Brain microvascular endothelial cell (primary cell): ENCODE measurements at regions not wholly inside any gene's neighbourhood (a gene's known extent, or its start where the extent isn't known, plus 50 kb on each side); places are given as distances from the start of the nearest gene placed in this dataset.
"Not testable (repeated sequence)": the region's sequence is repeated elsewhere in the genome, so short reads cannot be mapped to it uniquely, and the experiment has no call there.

Experiments
- DNase-seq: peaks from one replicate; pipeline ENCODE4 v3.0.0-alpha.2; 2020
- H3K27ac ChIP-seq: fragments of 250-450 bp; sonication (Bioruptor Pico); 2 replicates; pipeline ENCODE4 v1.5.1; 2020; ENCODE audit warnings: mild to moderate bottlenecking, moderate library complexity
- H3K27me3 ChIP-seq: fragments of 250-450 bp; sonication (Bioruptor Pico); replicated peaks from 2 replicates; pipeline ENCODE4 v1.5.1; 2020; ENCODE audit warnings: mild to moderate bottlenecking
- H3K36me3 ChIP-seq: fragments of 250-450 bp; sonication (Bioruptor Pico); replicated peaks from 2 replicates; pipeline ENCODE4 v1.5.1; 2020; ENCODE audit warnings: mild to moderate bottlenecking
- H3K4me3 ChIP-seq: 2 replicates; pipeline ENCODE4 v1.5.1; 2011; ENCODE audit warnings: low read depth, mild to moderate bottlenecking, control low read depth, low read length, moderate library complexity
- CTCF ChIP-seq: IDR thresholded peaks from 2 replicates; pipeline ENCODE4 v1.5.1; 2011; ENCODE audit warnings: low read depth, mild to moderate bottlenecking, moderate library complexity, low read length, control low read depth, inconsistent platforms; ENCODE audit errors: missing control alignments
- in situ Hi-C: cut with HindIII; loops from 2 replicates; pipeline ENCODE4 v1.10.0; 2017; ENCODE audit warnings: low sequenced_read_pairs, low pct_ligation_motif_present

- no peak for TF ChIP-seq CTCF
These were observed 705.1 kb upstream of the FRG1 start for GRCh38 chr4:189235599-189235998.

GRCh38 chr4:189236321-189236720 lies 704.4 kb upstream of the FRG1 start:
- DNase-seq, H3K27me3 ChIP-seq, H3K4me3 ChIP-seq, in situ Hi-C loops, H3K36me3 ChIP-seq, H3K27ac ChIP-seq: not testable (repeated sequence)

More at GRCh38 chr4:189235599-189235998, 705.1 kb upstream of the FRG1 start:
- no peak for DNase-seq
- no peaks in the 10 kb centered on the region for H3K27me3 ChIP-seq
- H3K36me3 ChIP-seq, result no peaks in the 10 kb centered on the region
- H3K4me3 ChIP-seq, result no peak overlapping the region
- in situ Hi-C loops, result no loop called here
- no peak overlapping the region for H3K27ac ChIP-seq

- no peak for DNase-seq
- in situ Hi-C loops, result no loop called here
- TF ChIP-seq CTCF, result no peak
These were observed 703.3 kb upstream of the FRG1 start for GRCh38 chr4:189237340-189237739.

GRCh38 chr4:189255636-189256035 lies 685.0 kb upstream of the FRG1 start:
- no peak for DNase-seq
- H3K27ac ChIP-seq, result no peak overlapping the region
- no peaks in the 10 kb centered on the region for H3K36me3 ChIP-seq
- in situ Hi-C loops, result no loop called here
- TF ChIP-seq CTCF, result no peak
- H3K4me3 ChIP-seq, result no peak overlapping the region
- H3K27me3 ChIP-seq, result no peaks in the 10 kb centered on the region

More at GRCh38 chr4:189237340-189237739, 703.3 kb upstream of the FRG1 start:
- Histone ChIP-seq H3K36me3 (no peaks in the 10 kb centered on the region), H3K4me3 (no peak overlapping the region), H3K27ac (no peak overlapping the region), H3K27me3 (no peaks in the 10 kb centered on the region)

GRCh38 chr4:189261475-189261874 lies 679.2 kb upstream of the FRG1 start:
- no peak for TF ChIP-seq CTCF
- Histone ChIP-seq H3K27ac (no peak overlapping the region), H3K36me3 (no peaks in the 10 kb centered on the region)

GRCh38 chr4:189265515-189265914 lies 675.2 kb upstream of the FRG1 start:
- DNase-seq, result no peak
- in situ Hi-C loops, result no loop called here
- no peaks in the 10 kb centered on the region for H3K36me3 ChIP-seq
- no peak overlapping the region for H3K27ac ChIP-seq
- no peak for TF ChIP-seq CTCF
- no peak overlapping the region for H3K4me3 ChIP-seq
- no peaks in the 10 kb centered on the region for H3K27me3 ChIP-seq

More at GRCh38 chr4:189261475-189261874, 679.2 kb upstream of the FRG1 start:
- in situ Hi-C loops, result no loop called here
- H3K4me3 ChIP-seq, result no peak overlapping the region
- DNase-seq, result no peak
- no peaks in the 10 kb centered on the region for H3K27me3 ChIP-seq
